MM.1S (cell line): ENCODE measurements at regions not wholly inside any gene's neighbourhood (a gene's known extent, or its start where the extent isn't known, plus 50 kb on each side); places are given as distances from the start of the nearest gene placed in this dataset.
A peak's percentile ranks its signal among the peaks of the same experiment; 100 is the strongest.
"Not testable (repeated sequence)": the region's sequence is repeated elsewhere in the genome, so short reads cannot be mapped to it uniquely, and the experiment has no call there.

Experiments used
- DNase-seq: peaks from one replicate; pipeline ENCODE4 v3.0.0-alpha.2; 2015
- H2AFZ ChIP-seq: fragments of 300-600 bp; sonication (generic); 2 replicates; pipeline ENCODE4 v1.6.0; 2016; ENCODE audit warnings: antibody characterized with exemption, low read length
- H3F3A ChIP-seq: fragments of 300-600 bp; sonication (generic); 2 replicates; pipeline ENCODE4 v1.6.1; 2016; ENCODE audit warnings: mild to moderate bottlenecking, antibody characterized with exemption, low read length, moderate library complexity, mixed read lengths; ENCODE audit not compliant: insufficient read depth
- H3K27ac ChIP-seq: fragments of 300-600 bp; sonication (generic); 2 replicates; pipeline ENCODE4 v1.5.1; 2016; ENCODE audit warnings: mild to moderate bottlenecking, low read length
- H3K27me3 ChIP-seq: fragments of 300-600 bp; sonication (generic); replicated peaks from 2 replicates; pipeline ENCODE4 v1.6.0; 2016; ENCODE audit warnings: low read length; ENCODE audit not compliant: insufficient read depth
- H3K36me3 ChIP-seq: fragments of 300-600 bp; sonication (generic); replicated peaks from 2 replicates; pipeline ENCODE4 v1.6.1; 2016; ENCODE audit warnings: mild to moderate bottlenecking, low read length, mixed read lengths; ENCODE audit not compliant: insufficient read depth
- H3K4me1 ChIP-seq: fragments of 300-600 bp; sonication (generic); 2 replicates; pipeline ENCODE4 v1.6.1; 2016; ENCODE audit warnings: low read length, mixed read lengths
- H3K4me2 ChIP-seq: fragments of 300-600 bp; sonication (generic); 2 replicates; pipeline ENCODE4 v1.6.0; 2016; ENCODE audit warnings: low read depth, low read length
- H3K4me3 ChIP-seq: fragments of 300-600 bp; sonication (generic); 2 replicates; pipeline ENCODE4 v1.5.1; 2016; ENCODE audit warnings: low read length, mixed read lengths
- H3K79me2 ChIP-seq: fragments of 300-600 bp; sonication (generic); 2 replicates; pipeline ENCODE4 v1.6.1; 2016; ENCODE audit warnings: mixed run types, low read length, mixed read lengths
- H3K9ac ChIP-seq: fragments of 300-600 bp; sonication (generic); 2 replicates; pipeline ENCODE4 v1.6.1; 2016; ENCODE audit warnings: low read length, mixed read lengths
- H3K9me2 ChIP-seq: fragments of 300-600 bp; sonication (generic); replicated peaks from 2 replicates; pipeline ENCODE4 v1.6.1; 2016; ENCODE audit warnings: mild to moderate bottlenecking, low read length, mixed read lengths; ENCODE audit not compliant: insufficient read depth
- H3K9me3 ChIP-seq: fragments of 300-600 bp; sonication (generic); replicated peaks from 2 replicates; pipeline ENCODE4 v1.6.1; 2016; ENCODE audit warnings: mild to moderate bottlenecking, low read length, mixed read lengths; ENCODE audit not compliant: insufficient read depth
- H4K20me1 ChIP-seq: fragments of 300-600 bp; sonication (generic); 2 replicates; pipeline ENCODE4 v1.6.1; 2016; ENCODE audit warnings: mild to moderate bottlenecking, low read length, moderate library complexity, mixed read lengths; ENCODE audit not compliant: insufficient read depth
- EZH2 ChIP-seq: fragments of 300-600 bp; sonication (generic); optimal IDR thresholded peaks from 2 replicates; pipeline ENCODE3; 2017; ENCODE audit warnings: low read depth, mild to moderate bottlenecking, antibody characterized with exemption, low read length, mixed read lengths
- EZH2phosphoT487 ChIP-seq: fragments of 300-600 bp; sonication (generic); IDR thresholded peaks from 2 replicates; pipeline ENCODE4 v1.6.1; 2018; ENCODE audit warnings: antibody characterized with exemption, low read length
- TF ChIP-seq, protein P1 (sequence below): fragments of 300-600 bp; sonication (generic); IDR thresholded peaks from 2 replicates; pipeline ENCODE4 v1.5.1; 2016; ENCODE audit warnings: antibody characterized with exemption, low read length, mixed read lengths

- Histone ChIP-seq H2AFZ (no peak overlapping the region), H3K4me2 (no peak overlapping the region)
These were observed 276.9 kb upstream of the SGCG start for GRCh38 chr13:22903925-22904324.

GRCh38 chr13:22915442-22916082 lies 265.2 kb upstream of the SGCG start:
- Histone ChIP-seq H3K36me3 (no peaks in the 10 kb centered on the region), H3K27me3 (no peaks in the 10 kb centered on the region), H3K4me2 (peak overlapping the region; percentile 24; the same call in 1 of the 2 replicates), H3K4me3 (peak overlapping the region; percentile 57), H3K9me2 (no peaks in the 10 kb centered on the region), H2AFZ (peak overlapping the region; percentile 48), H4K20me1 (no peaks in the 10 kb centered on the region), H3K27ac (no peak overlapping the region), H3K9ac (no peak overlapping the region; the same call in 1 of the 2 replicates), H3K9me3 (no peaks in the 10 kb centered on the region), H3K4me1 (no peaks in the 10 kb centered on the region), H3K79me2 (no peaks in the 10 kb centered on the region), H3F3A (no peaks in the 10 kb centered on the region)
- TF ChIP-seq EZH2phosphoT487, result no peak
- TF ChIP-seq EZH2, result no peak
- TF ChIP-seq, protein P1, sequence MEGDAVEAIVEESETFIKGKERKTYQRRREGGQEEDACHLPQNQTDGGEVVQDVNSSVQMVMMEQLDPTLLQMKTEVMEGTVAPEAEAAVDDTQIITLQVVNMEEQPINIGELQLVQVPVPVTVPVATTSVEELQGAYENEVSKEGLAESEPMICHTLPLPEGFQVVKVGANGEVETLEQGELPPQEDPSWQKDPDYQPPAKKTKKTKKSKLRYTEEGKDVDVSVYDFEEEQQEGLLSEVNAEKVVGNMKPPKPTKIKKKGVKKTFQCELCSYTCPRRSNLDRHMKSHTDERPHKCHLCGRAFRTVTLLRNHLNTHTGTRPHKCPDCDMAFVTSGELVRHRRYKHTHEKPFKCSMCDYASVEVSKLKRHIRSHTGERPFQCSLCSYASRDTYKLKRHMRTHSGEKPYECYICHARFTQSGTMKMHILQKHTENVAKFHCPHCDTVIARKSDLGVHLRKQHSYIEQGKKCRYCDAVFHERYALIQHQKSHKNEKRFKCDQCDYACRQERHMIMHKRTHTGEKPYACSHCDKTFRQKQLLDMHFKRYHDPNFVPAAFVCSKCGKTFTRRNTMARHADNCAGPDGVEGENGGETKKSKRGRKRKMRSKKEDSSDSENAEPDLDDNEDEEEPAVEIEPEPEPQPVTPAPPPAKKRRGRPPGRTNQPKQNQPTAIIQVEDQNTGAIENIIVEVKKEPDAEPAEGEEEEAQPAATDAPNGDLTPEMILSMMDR, result no peak
- peak; percentile 10 for DNase-seq

More at GRCh38 chr13:22903925-22904324, 276.9 kb upstream of the SGCG start:
- H3K9ac ChIP-seq, result no peak overlapping the region
- H4K20me1 ChIP-seq, result no peaks in the 10 kb centered on the region
- H3K4me3 ChIP-seq, result no peak overlapping the region
- H3K9me3 ChIP-seq, result no peaks in the 10 kb centered on the region
- H3K27ac ChIP-seq, result no peak overlapping the region
- H3K9me2 ChIP-seq, result no peaks in the 10 kb centered on the region
- no peaks in the 10 kb centered on the region for H3F3A ChIP-seq
- TF ChIP-seq EZH2phosphoT487, result no peak
- TF ChIP-seq, protein P1, result no peak
- TF ChIP-seq EZH2, result no peak
- no peaks in the 10 kb centered on the region for H3K79me2 ChIP-seq
- no peaks in the 10 kb centered on the region for H3K27me3 ChIP-seq
- H3K36me3 ChIP-seq, result no peaks in the 10 kb centered on the region
- peak; percentile 45 for DNase-seq
- no peaks in the 10 kb centered on the region for H3K4me1 ChIP-seq

GRCh38 chr13:22916276-22916675 lies 264.5 kb upstream of the SGCG start:
- H3K79me2 ChIP-seq, H4K20me1 ChIP-seq, H3K27ac ChIP-seq, H3K4me1 ChIP-seq, H3K9me2 ChIP-seq, H3K27me3 ChIP-seq, H2AFZ ChIP-seq, H3K9ac ChIP-seq, DNase-seq, H3K4me3 ChIP-seq, H3K36me3 ChIP-seq, H3F3A ChIP-seq, H3K9me3 ChIP-seq, H3K4me2 ChIP-seq: not testable (repeated sequence)
